Dedifferentiated amniotic fluid mesenchymal stem cell (primary cell): ENCODE measurements at regions not wholly inside any gene's neighbourhood (a gene's known extent, or its start where the extent isn't known, plus 50 kb on each side); places are given as distances from the start of the nearest gene placed in this dataset.

ENCODE experiments used
- DNase-seq: peaks from one replicate; pipeline ENCODE4 v3.0.0-alpha.2; 2016; ENCODE audit errors: extremely low spot score

DNA sequence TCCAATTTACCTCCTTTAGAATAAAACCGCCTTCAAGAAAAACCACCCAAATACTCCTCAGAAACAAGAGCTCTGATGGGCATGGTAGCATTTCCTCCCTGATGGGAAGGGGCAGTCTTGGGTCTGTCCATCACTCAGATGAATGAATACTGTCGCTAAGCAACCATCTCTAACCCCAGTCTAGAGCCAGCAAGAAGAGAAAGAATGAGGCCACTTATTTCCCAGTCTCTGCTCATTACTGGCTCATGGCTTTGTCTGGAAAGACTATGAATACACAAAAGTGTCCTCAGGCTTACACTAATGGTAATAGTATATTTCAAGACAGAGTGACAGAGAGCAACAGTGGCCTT lies 51.0 kb upstream of the F3 start:
- no peak for DNase-seq

DNA sequence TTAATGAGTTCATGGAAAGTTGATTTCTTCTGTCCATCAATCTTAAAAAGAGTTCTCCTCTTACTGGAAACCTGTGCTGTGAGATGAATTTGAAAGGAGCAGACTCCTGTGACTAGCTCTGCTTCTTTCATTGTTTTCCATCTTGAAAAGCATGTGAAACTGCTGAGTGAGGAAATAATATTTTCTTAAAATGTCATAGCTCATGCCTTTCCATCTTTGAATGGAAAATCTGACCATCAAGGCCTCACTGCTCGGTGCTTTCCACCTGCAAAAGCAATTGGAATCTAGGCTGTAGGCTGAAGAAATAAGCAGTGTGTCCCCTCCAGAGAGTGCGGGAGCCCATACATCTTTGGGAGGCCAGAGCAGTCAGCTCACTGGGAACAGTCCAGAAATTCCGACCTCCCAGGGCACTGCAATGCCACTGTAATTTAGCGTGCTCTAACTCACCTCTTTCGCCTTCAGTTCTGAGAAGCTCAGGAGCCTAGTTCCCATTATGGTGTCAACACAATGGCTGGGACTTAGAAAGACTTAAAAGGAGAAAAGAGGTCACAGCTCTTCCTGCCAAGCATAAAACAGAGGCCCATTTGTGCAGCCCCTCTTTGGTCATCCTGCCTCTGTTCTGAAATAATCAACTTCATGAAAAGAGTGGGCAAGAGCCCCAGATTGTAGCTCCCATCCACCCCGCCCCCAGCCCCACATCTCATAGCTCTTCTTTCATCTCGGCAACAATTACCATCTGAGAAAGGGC lies 50.4 kb upstream of the F3 start:
- no peak for DNase-seq
